ENCODE measurements at regions not wholly inside any gene's neighbourhood (a gene's known extent, or its start where the extent isn't known, plus 50 kb on each side); places are given as distances from the start of the nearest gene placed in this dataset.
"Not testable (repeated sequence)": the region's sequence is repeated elsewhere in the genome, so short reads cannot be mapped to it uniquely, and the experiment has no call there.

- H3K9ac ChIP-seq (ENCODE audit: low read length): no peak overlapping the region
- no peaks in the 10 kb centered on the region for H3K79me2 ChIP-seq (ENCODE audit: low read length)
- no peak for DNase-seq
- H3K4me3 ChIP-seq (ENCODE audit: low read length): no peak overlapping the region
- no peaks in the 10 kb centered on the region for H3K36me3 ChIP-seq (ENCODE audit: insufficient read depth, low read length)
- no peaks in the 10 kb centered on the region for H3K9me2 ChIP-seq (replicated peaks; ENCODE audit: insufficient read depth, low read length)
- no peaks in the 10 kb centered on the region for H3K9me3 ChIP-seq (ENCODE audit: low read length)
- H4K20me1 ChIP-seq (ENCODE audit: insufficient read depth, low read depth, low read length): no peaks in the 10 kb centered on the region
- H3K27ac ChIP-seq (ENCODE audit: low read length): no peak overlapping the region
- no peaks in the 10 kb centered on the region for H3K27me3 ChIP-seq (ENCODE audit: low read length)
- no peak overlapping the region for H3K4me2 ChIP-seq (ENCODE audit: low read depth, low read length, poor library complexity, severe bottlenecking)
- no peaks in the 10 kb centered on the region for H3K4me1 ChIP-seq (ENCODE audit: low read length)
- no peak overlapping the region for H2AFZ ChIP-seq (ENCODE audit: low read length)
Measured at GRCh38 chr2:208722731-208723130, 316.1 kb downstream of the PTH2R start.

GRCh38 chr2:208725280-208725679 is 318.7 kb downstream of the PTH2R start:
- no peaks in the 10 kb centered on the region for H3K27me3 ChIP-seq (ENCODE audit: low read length)
- no peak overlapping the region for H3K4me3 ChIP-seq (ENCODE audit: low read length)
- no peak overlapping the region for H3K4me2 ChIP-seq (ENCODE audit: low read depth, low read length, poor library complexity, severe bottlenecking)
- H4K20me1 ChIP-seq (ENCODE audit: insufficient read depth, low read depth, low read length): no peaks in the 10 kb centered on the region
- no peak for DNase-seq
- H3K9me3 ChIP-seq (ENCODE audit: low read length): no peaks in the 10 kb centered on the region
- H3K9me2 ChIP-seq (replicated peaks; ENCODE audit: insufficient read depth, low read length): no peaks in the 10 kb centered on the region; the same call in 1 of the 2 replicates
- no peaks in the 10 kb centered on the region for H3K36me3 ChIP-seq (ENCODE audit: insufficient read depth, low read length)
- H2AFZ ChIP-seq (ENCODE audit: low read length): no peak overlapping the region
- H3K9ac ChIP-seq (ENCODE audit: low read length): no peak overlapping the region
- no peak overlapping the region for H3K27ac ChIP-seq (ENCODE audit: low read length)
- no peaks in the 10 kb centered on the region for H3K4me1 ChIP-seq (ENCODE audit: low read length)
- H3K79me2 ChIP-seq (ENCODE audit: low read length): no peaks in the 10 kb centered on the region

GRCh38 chr2:208726242-208726641 is 319.6 kb downstream of the PTH2R start:
- Histone ChIP-seq H3K4me3 (ENCODE audit: low read length) (no peak overlapping the region), H3K27me3 (ENCODE audit: low read length) (no peaks in the 10 kb centered on the region), H3K9me2 (replicated peaks; ENCODE audit: insufficient read depth, low read length) (no peaks in the 10 kb centered on the region; the same call in 1 of the 2 replicates), H4K20me1 (ENCODE audit: insufficient read depth, low read depth, low read length) (no peaks in the 10 kb centered on the region), H3K4me2 (ENCODE audit: low read depth, low read length, poor library complexity, severe bottlenecking) (no peak overlapping the region), H3K4me1 (ENCODE audit: low read length) (no peaks in the 10 kb centered on the region), H3K9me3 (ENCODE audit: low read length) (no peaks in the 10 kb centered on the region), H3K27ac (ENCODE audit: low read length) (no peak overlapping the region), H2AFZ (ENCODE audit: low read length) (no peak overlapping the region), H3K79me2 (ENCODE audit: low read length) (no peaks in the 10 kb centered on the region), H3K9ac (ENCODE audit: low read length) (no peak overlapping the region), H3K36me3 (ENCODE audit: insufficient read depth, low read length) (no peaks in the 10 kb centered on the region)
- no peak for DNase-seq

- H3K4me1 ChIP-seq (ENCODE audit: low read length); H3K9ac ChIP-seq (ENCODE audit: low read length); H4K20me1 ChIP-seq (ENCODE audit: insufficient read depth, low read depth, low read length); H3K36me3 ChIP-seq (ENCODE audit: insufficient read depth, low read length); H3K27me3 ChIP-seq (ENCODE audit: low read length); H3K4me3 ChIP-seq (ENCODE audit: low read length); H3K79me2 ChIP-seq (ENCODE audit: low read length); H3K27ac ChIP-seq (ENCODE audit: low read length); H3K9me3 ChIP-seq (ENCODE audit: low read length); H2AFZ ChIP-seq (ENCODE audit: low read length); DNase-seq; H3K4me2 ChIP-seq (ENCODE audit: low read depth, low read length, poor library complexity, severe bottlenecking); H3K9me2 ChIP-seq (replicated peaks; ENCODE audit: insufficient read depth, low read length): not testable (repeated sequence)
Measured at GRCh38 chr2:208751663-208752415, 345.2 kb downstream of the PTH2R start.

- Histone ChIP-seq H3K79me2 (ENCODE audit: low read length) (no peaks in the 10 kb centered on the region), H3K4me1 (ENCODE audit: low read length) (no peaks in the 10 kb centered on the region), H3K9me2 (replicated peaks; ENCODE audit: insufficient read depth, low read length) (no peaks in the 10 kb centered on the region), H3K27ac (ENCODE audit: low read length) (no peak overlapping the region), H2AFZ (ENCODE audit: low read length) (no peak overlapping the region), H3K27me3 (ENCODE audit: low read length) (no peaks in the 10 kb centered on the region), H3K4me3 (ENCODE audit: low read length) (no peak overlapping the region), H3K9me3 (ENCODE audit: low read length) (no peaks in the 10 kb centered on the region), H3K9ac (ENCODE audit: low read length) (no peak overlapping the region), H3K4me2 (ENCODE audit: low read depth, low read length, poor library complexity, severe bottlenecking) (no peak overlapping the region), H4K20me1 (ENCODE audit: insufficient read depth, low read depth, low read length) (no peaks in the 10 kb centered on the region), H3K36me3 (ENCODE audit: insufficient read depth, low read length) (no peaks in the 10 kb centered on the region)
- no peak for DNase-seq
Measured at GRCh38 chr2:208757364-208757763, 350.8 kb downstream of the PTH2R start.

GRCh38 chr2:208773074-208773473 is 366.5 kb downstream of the PTH2R start:
- H3K36me3 ChIP-seq (ENCODE audit: insufficient read depth, low read length); H3K27me3 ChIP-seq (ENCODE audit: low read length); H2AFZ ChIP-seq (ENCODE audit: low read length); H3K27ac ChIP-seq (ENCODE audit: low read length); H4K20me1 ChIP-seq (ENCODE audit: insufficient read depth, low read depth, low read length); H3K9me2 ChIP-seq (replicated peaks; ENCODE audit: insufficient read depth, low read length); H3K4me3 ChIP-seq (ENCODE audit: low read length); H3K4me1 ChIP-seq (ENCODE audit: low read length); H3K79me2 ChIP-seq (ENCODE audit: low read length); H3K9me3 ChIP-seq (ENCODE audit: low read length); H3K4me2 ChIP-seq (ENCODE audit: low read depth, low read length, poor library complexity, severe bottlenecking); H3K9ac ChIP-seq (ENCODE audit: low read length); DNase-seq: not testable (repeated sequence)

- Histone ChIP-seq H3K9me2 (replicated peaks; ENCODE audit: insufficient read depth, low read length) (no peaks in the 10 kb centered on the region), H3K4me1 (ENCODE audit: low read length) (no peaks in the 10 kb centered on the region), H3K27me3 (ENCODE audit: low read length) (no peaks in the 10 kb centered on the region), H2AFZ (ENCODE audit: low read length) (no peak overlapping the region), H3K4me2 (ENCODE audit: low read depth, low read length, poor library complexity, severe bottlenecking) (no peak overlapping the region), H3K36me3 (ENCODE audit: insufficient read depth, low read length) (no peaks in the 10 kb centered on the region), H4K20me1 (ENCODE audit: insufficient read depth, low read depth, low read length) (no peaks in the 10 kb centered on the region), H3K9me3 (ENCODE audit: low read length) (no peaks in the 10 kb centered on the region), H3K27ac (ENCODE audit: low read length) (no peak overlapping the region), H3K79me2 (ENCODE audit: low read length) (no peaks in the 10 kb centered on the region), H3K9ac (ENCODE audit: low read length) (no peak overlapping the region), H3K4me3 (ENCODE audit: low read length) (no peak overlapping the region)
- no peak for DNase-seq
Measured at GRCh38 chr2:208781166-208781565, 374.6 kb downstream of the PTH2R start.

- Histone ChIP-seq H3K79me2 (ENCODE audit: low read length) (no peaks in the 10 kb centered on the region), H3K4me2 (ENCODE audit: low read depth, low read length, poor library complexity, severe bottlenecking) (no peak overlapping the region), H3K27me3 (ENCODE audit: low read length) (no peaks in the 10 kb centered on the region), H3K9ac (ENCODE audit: low read length) (no peak overlapping the region), H3K4me1 (ENCODE audit: low read length) (no peaks in the 10 kb centered on the region), H2AFZ (ENCODE audit: low read length) (no peak overlapping the region), H4K20me1 (ENCODE audit: insufficient read depth, low read depth, low read length) (no peaks in the 10 kb centered on the region), H3K4me3 (ENCODE audit: low read length) (no peak overlapping the region), H3K36me3 (ENCODE audit: insufficient read depth, low read length) (no peaks in the 10 kb centered on the region), H3K27ac (ENCODE audit: low read length) (no peak overlapping the region), H3K9me3 (ENCODE audit: low read length) (no peaks in the 10 kb centered on the region), H3K9me2 (replicated peaks; ENCODE audit: insufficient read depth, low read length) (no peaks in the 10 kb centered on the region)
- no peak for DNase-seq
Measured at GRCh38 chr2:208782097-208782496, 375.5 kb downstream of the PTH2R start.

All from Karpas-422 (cell line).